Adrenal gland (tissue), 5 donors: ENCODE measurements at regions not wholly inside any gene's neighbourhood (a gene's known extent, or its start where the extent isn't known, plus 50 kb on each side); places are given as distances from the start of the nearest gene placed in this dataset.
A peak's percentile ranks its signal among the peaks of the same experiment; 100 is the strongest.

Experiments
- POLR2A ChIP-seq, 2 donors: fragments of 450-650 bp; IDR thresholded peaks; one replicate each; pipeline ENCODE4 v1.6.1; 2017; ENCODE audit warnings: antibody characterized with exemption in 2 of 2, mild to moderate bottlenecking in 2 of 2, moderate library complexity in 1 of 2
- TF ChIP-seq, protein P1 (sequence below), 6 experiments: fragments of 450-650 bp in 4 of 6; fragments of 200-600 bp in 2 of 6; sonication (generic) in 1 of 6; IDR thresholded peaks; 1 replicate in 5 of 6; 2 replicates in 1 of 6; pipeline versions ENCODE4 v1.5.1 to v1.8.0; 2016 to 2021; ENCODE audit warnings: antibody characterized with exemption in 6 of 6, mild to moderate bottlenecking in 2 of 6, moderate library complexity in 1 of 6
- donor health status: DM: no; HTN: no; CAD: no.

DNA sequence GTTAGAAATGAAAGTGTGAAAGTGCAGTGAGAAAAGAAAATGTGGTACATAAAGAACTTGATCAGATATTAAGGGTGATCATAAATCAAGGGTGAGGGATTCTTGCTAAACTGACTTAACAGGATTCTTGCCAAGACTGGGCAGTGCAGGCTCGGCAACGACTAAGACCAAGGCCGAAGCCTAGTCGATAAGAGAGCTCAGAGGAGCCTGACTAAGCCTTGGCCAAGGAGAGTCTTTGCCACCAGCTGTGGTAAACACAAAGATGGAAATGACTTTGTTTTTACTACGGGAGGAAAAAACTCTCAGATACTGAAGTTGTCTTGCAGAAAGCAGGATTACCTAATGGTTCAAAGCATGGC, 196.6 kb downstream of the LY86 start:
- TF ChIP-seq, protein P1, sequence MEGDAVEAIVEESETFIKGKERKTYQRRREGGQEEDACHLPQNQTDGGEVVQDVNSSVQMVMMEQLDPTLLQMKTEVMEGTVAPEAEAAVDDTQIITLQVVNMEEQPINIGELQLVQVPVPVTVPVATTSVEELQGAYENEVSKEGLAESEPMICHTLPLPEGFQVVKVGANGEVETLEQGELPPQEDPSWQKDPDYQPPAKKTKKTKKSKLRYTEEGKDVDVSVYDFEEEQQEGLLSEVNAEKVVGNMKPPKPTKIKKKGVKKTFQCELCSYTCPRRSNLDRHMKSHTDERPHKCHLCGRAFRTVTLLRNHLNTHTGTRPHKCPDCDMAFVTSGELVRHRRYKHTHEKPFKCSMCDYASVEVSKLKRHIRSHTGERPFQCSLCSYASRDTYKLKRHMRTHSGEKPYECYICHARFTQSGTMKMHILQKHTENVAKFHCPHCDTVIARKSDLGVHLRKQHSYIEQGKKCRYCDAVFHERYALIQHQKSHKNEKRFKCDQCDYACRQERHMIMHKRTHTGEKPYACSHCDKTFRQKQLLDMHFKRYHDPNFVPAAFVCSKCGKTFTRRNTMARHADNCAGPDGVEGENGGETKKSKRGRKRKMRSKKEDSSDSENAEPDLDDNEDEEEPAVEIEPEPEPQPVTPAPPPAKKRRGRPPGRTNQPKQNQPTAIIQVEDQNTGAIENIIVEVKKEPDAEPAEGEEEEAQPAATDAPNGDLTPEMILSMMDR (IDR thresholded peaks at IDR 0.05), result no peak
- TF ChIP-seq POLR2A (IDR thresholded peaks at IDR 0.05), result peak in 1 of 2 donors; percentile 21
